ENCODE measurements at regions not wholly inside any gene's neighbourhood (a gene's known extent, or its start where the extent isn't known, plus 50 kb on each side); places are given as distances from the start of the nearest gene placed in this dataset.

DNA sequence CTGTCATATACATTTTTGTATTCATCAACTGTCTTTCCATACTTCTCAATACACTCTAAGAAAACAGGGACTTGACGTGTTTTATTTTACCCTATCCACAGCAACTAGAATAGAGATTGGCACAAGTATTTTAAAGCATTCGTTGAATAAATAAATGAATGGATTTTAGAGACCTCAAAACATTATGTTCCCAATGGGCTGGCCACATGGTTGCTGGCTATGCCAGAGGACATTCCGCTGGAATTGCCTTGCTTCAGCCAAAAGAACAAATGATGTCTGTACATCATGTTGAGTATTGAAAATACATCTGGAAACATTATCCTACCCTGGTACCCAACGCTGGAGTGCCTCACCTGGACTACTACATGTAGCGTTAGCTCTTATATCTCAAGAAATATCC is 132.8 kb upstream of the RAP1B start:
- Histone ChIP-seq H2AFZ (ENCODE audit: low read depth) (no peak overlapping the region), H3K36me3 (ENCODE audit: insufficient read depth) (no peaks in the 10 kb centered on the region), H3K9ac (no peak overlapping the region), H3K4me2 (no peak overlapping the region), H3K27me3 (ENCODE audit: insufficient read depth, low read depth) (no peaks in the 10 kb centered on the region), H3K27ac (no peak overlapping the region), H3K4me3 (IDR thresholded peaks at IDR 0.05; ENCODE audit: insufficient read depth, low read depth, low read length) (no peak overlapping the region), H3K79me2 (ENCODE audit: insufficient read depth, low read depth) (no peaks in the 10 kb centered on the region), H3K4me1 (ENCODE audit: low read depth, poor library complexity, severe bottlenecking) (peaks cover 51% of the 10 kb centered on the region), H4K20me1 (ENCODE audit: insufficient read depth) (no peaks in the 10 kb centered on the region)
- no peak for TF ChIP-seq CTCF (conservative IDR thresholded peaks at IDR 0.05; ENCODE audit: low read depth, low read length)

GRCh38 chr12:68478516-68479260 is 132.0 kb upstream of the RAP1B start:
- Histone ChIP-seq H3K79me2 (ENCODE audit: insufficient read depth, low read depth) (no peaks in the 10 kb centered on the region), H2AFZ (ENCODE audit: low read depth) (no peak overlapping the region), H3K36me3 (ENCODE audit: insufficient read depth) (no peaks in the 10 kb centered on the region), H4K20me1 (ENCODE audit: insufficient read depth) (no peaks in the 10 kb centered on the region), H3K4me2 (no peak overlapping the region), H3K27me3 (ENCODE audit: insufficient read depth, low read depth) (no peaks in the 10 kb centered on the region), H3K4me1 (ENCODE audit: low read depth, poor library complexity, severe bottlenecking) (peaks cover 59% of the 10 kb centered on the region), H3K4me3 (IDR thresholded peaks at IDR 0.05; ENCODE audit: insufficient read depth, low read depth, low read length) (no peak overlapping the region), H3K9ac (no peak overlapping the region), H3K27ac (no peak overlapping the region)
- no peak for TF ChIP-seq CTCF (conservative IDR thresholded peaks at IDR 0.05; ENCODE audit: low read depth, low read length)

GRCh38 chr12:68479261-68479895 is 131.3 kb upstream of the RAP1B start:
- H3K36me3 ChIP-seq (ENCODE audit: insufficient read depth): no peaks in the 10 kb centered on the region
- no peak overlapping the region for H2AFZ ChIP-seq (ENCODE audit: low read depth)
- no peak overlapping the region for H3K4me3 ChIP-seq (IDR thresholded peaks at IDR 0.05; ENCODE audit: insufficient read depth, low read depth, low read length)
- H3K27ac ChIP-seq: no peak overlapping the region
- no peaks in the 10 kb centered on the region for H4K20me1 ChIP-seq (ENCODE audit: insufficient read depth)
- no peak overlapping the region for H3K4me2 ChIP-seq
- no peaks in the 10 kb centered on the region for H3K27me3 ChIP-seq (ENCODE audit: insufficient read depth, low read depth)
- no peaks in the 10 kb centered on the region for H3K79me2 ChIP-seq (ENCODE audit: insufficient read depth, low read depth)
- TF ChIP-seq CTCF (conservative IDR thresholded peaks at IDR 0.05; ENCODE audit: low read depth, low read length): no peak
- no peak overlapping the region for H3K9ac ChIP-seq
- H3K4me1 ChIP-seq (ENCODE audit: low read depth, poor library complexity, severe bottlenecking): peaks cover 66% of the 10 kb centered on the region

DNA sequence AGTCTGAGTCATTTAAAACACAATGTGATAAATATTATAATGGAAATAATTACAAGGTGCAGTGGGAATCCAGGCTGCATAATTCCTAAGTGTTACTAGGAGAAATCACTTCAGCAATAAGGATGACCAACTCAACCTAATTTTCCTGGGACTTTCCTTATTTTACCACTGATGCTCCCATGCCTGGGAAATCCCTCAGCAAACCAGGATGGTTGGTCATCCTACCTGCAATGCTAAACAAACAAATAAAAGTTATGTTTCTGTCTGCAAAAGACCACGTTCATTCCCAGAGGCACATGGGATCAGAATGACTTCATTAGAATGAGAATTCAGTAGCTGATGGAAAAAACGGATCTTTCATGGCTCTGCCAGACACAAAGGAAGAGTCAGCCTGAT is 130.8 kb upstream of the RAP1B start:
- H3K27ac ChIP-seq: peak overlapping the region; percentile 93; the same call in 1 of the 2 replicates
- no peak overlapping the region for H3K4me3 ChIP-seq (IDR thresholded peaks at IDR 0.05; ENCODE audit: insufficient read depth, low read depth, low read length)
- H2AFZ ChIP-seq (ENCODE audit: low read depth): no peak overlapping the region
- H3K79me2 ChIP-seq (ENCODE audit: insufficient read depth, low read depth): no peaks in the 10 kb centered on the region
- no peaks in the 10 kb centered on the region for H3K27me3 ChIP-seq (ENCODE audit: insufficient read depth, low read depth)
- no peak for TF ChIP-seq CTCF (conservative IDR thresholded peaks at IDR 0.05; ENCODE audit: low read depth, low read length)
- H3K9ac ChIP-seq: no peak overlapping the region
- H4K20me1 ChIP-seq (ENCODE audit: insufficient read depth): no peaks in the 10 kb centered on the region
- peaks cover 63% of the 10 kb centered on the region for H3K4me1 ChIP-seq (ENCODE audit: low read depth, poor library complexity, severe bottlenecking)
- H3K36me3 ChIP-seq (ENCODE audit: insufficient read depth): no peaks in the 10 kb centered on the region
- no peak overlapping the region for H3K4me2 ChIP-seq

Measured in KMS-11 (cell line).